ENCODE measurements at regions not wholly inside any gene's neighbourhood (a gene's known extent, or its start where the extent isn't known, plus 50 kb on each side); places are given as distances from the start of the nearest gene placed in this dataset.

DNA sequence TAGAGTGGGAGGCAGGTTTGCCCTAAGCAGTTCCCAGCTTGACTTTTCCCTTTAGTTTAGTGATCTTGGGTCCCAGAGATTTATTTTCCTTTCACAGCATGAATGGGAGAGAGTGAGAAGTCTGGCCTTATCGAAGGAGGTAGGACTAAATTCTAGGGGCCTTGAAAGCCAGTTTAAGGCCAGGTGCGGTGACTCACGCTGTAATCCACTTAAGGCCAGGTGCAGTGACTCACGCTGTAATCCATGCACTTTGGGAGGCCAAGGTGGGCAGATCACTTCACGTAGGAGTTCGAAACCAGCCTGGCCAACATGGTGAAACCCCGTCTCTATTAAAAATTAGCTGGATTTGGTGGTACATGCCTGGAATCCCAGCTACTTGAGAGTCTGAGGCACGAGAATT lies 392.2 kb downstream of the ACTR3B start:
- BruUV-seq (replicated peaks): no TSS peak
- FAIRE-seq: no peak
- ChIA-PET CTCF (ENCODE audit: low intra/inter-chr PET ratio, low total read pairs) (no interaction called here), POLR2A (no interaction called here)
- H3K27ac ChIP-seq (ENCODE audit: extremely low read length, insufficient read depth, low read length): no peak overlapping the region
- H2AFZ ChIP-seq (ENCODE audit: low read length): no peak overlapping the region
- ATAC-seq: no peak
- no peaks in the 10 kb centered on the region for H3K36me3 ChIP-seq (replicated peaks in 1 of 2; ENCODE audit: control insufficient read depth in 1 of 2, insufficient read depth in 2 of 2, low read length in 2 of 2)
- H3K79me2 ChIP-seq (ENCODE audit: insufficient read depth, low read length): no peaks in the 10 kb centered on the region
- no peak overlapping the region for H3K9ac ChIP-seq (ENCODE audit: insufficient read depth, low read depth, low read length)
- no peaks in the 10 kb centered on the region for H3K9me3 ChIP-seq (ENCODE audit: low read length)
- in situ Hi-C loops (cut with HindIII; ENCODE audit: extremely low pct_ligation_motif_present, low pct_unique_long_range_greater_than_20kb) (no loop called here), intact Hi-C loops (cut with micrococcal nuclease; ENCODE audit: unreplicated experiment) (no loop called here)
- H3K4me2 ChIP-seq (ENCODE audit: low read depth, low read length): no peak overlapping the region
- H4K20me1 ChIP-seq (ENCODE audit: insufficient read depth, low read length): no peaks in the 10 kb centered on the region
- whole genome bisulfite sequencing (ENCODE audit: low lambda C conversion rate): 16% methylated on average over 8 of the region's 8 CpGs
- H3K4me1 ChIP-seq (ENCODE audit: insufficient read depth, low read length): no peaks in the 10 kb centered on the region
- no peak for DNase-seq (ENCODE audit: low spot score)
- H3K4me3 ChIP-seq (replicated peaks in 1 of 3; ENCODE audit: insufficient read depth in 1 of 3, low read depth in 2 of 3, low read length in 3 of 3): no peak overlapping the region
- no peaks in the 10 kb centered on the region for H3K27me3 ChIP-seq (ENCODE audit: control insufficient read depth in 1 of 2, insufficient read depth in 2 of 2, low read length in 2 of 2)
- TF ChIP-seq YEATS2 (CRISPR knock-in tag; IDR thresholded peaks at IDR 0.05; ENCODE audit: borderline replicate concordance) (no peak), DR1 (CRISPR knock-in tag; IDR thresholded peaks at IDR 0.05) (no peak), RFX3 (CRISPR knock-in tag; IDR thresholded peaks at IDR 0.05) (no peak), FOXO4 (CRISPR knock-in tag; conservative IDR thresholded peaks at IDR 0.05) (no peak), YY1 (IDR thresholded peaks at IDR 0.05; ENCODE audit: insufficient read depth, insufficient replicate concordance, low read depth, low read length) (no peak), ZNF496 (CRISPR knock-in tag; IDR thresholded peaks at IDR 0.05; ENCODE audit: insufficient replicate concordance) (no peak), SKI (IDR thresholded peaks at IDR 0.05; ENCODE audit: partially characterized antibody) (no peak), ARID2 (CRISPR knock-in tag; IDR thresholded peaks at IDR 0.05; ENCODE audit: borderline replicate concordance) (no peak), ZNF296 (CRISPR knock-in tag; conservative IDR thresholded peaks at IDR 0.05) (no peak)
- TF ChIP-seq, protein P1, sequence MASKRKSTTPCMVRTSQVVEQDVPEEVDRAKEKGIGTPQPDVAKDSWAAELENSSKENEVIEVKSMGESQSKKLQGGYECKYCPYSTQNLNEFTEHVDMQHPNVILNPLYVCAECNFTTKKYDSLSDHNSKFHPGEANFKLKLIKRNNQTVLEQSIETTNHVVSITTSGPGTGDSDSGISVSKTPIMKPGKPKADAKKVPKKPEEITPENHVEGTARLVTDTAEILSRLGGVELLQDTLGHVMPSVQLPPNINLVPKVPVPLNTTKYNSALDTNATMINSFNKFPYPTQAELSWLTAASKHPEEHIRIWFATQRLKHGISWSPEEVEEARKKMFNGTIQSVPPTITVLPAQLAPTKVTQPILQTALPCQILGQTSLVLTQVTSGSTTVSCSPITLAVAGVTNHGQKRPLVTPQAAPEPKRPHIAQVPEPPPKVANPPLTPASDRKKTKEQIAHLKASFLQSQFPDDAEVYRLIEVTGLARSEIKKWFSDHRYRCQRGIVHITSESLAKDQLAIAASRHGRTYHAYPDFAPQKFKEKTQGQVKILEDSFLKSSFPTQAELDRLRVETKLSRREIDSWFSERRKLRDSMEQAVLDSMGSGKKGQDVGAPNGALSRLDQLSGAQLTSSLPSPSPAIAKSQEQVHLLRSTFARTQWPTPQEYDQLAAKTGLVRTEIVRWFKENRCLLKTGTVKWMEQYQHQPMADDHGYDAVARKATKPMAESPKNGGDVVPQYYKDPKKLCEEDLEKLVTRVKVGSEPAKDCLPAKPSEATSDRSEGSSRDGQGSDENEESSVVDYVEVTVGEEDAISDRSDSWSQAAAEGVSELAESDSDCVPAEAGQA (IDR thresholded peaks at IDR 0.05; ENCODE audit: low read depth): no peak
- TF ChIP-seq, protein P1 (CRISPR knock-in tag; IDR thresholded peaks at IDR 0.05; ENCODE audit: borderline replicate concordance): no peak
- TF ChIP-seq, protein P2, sequence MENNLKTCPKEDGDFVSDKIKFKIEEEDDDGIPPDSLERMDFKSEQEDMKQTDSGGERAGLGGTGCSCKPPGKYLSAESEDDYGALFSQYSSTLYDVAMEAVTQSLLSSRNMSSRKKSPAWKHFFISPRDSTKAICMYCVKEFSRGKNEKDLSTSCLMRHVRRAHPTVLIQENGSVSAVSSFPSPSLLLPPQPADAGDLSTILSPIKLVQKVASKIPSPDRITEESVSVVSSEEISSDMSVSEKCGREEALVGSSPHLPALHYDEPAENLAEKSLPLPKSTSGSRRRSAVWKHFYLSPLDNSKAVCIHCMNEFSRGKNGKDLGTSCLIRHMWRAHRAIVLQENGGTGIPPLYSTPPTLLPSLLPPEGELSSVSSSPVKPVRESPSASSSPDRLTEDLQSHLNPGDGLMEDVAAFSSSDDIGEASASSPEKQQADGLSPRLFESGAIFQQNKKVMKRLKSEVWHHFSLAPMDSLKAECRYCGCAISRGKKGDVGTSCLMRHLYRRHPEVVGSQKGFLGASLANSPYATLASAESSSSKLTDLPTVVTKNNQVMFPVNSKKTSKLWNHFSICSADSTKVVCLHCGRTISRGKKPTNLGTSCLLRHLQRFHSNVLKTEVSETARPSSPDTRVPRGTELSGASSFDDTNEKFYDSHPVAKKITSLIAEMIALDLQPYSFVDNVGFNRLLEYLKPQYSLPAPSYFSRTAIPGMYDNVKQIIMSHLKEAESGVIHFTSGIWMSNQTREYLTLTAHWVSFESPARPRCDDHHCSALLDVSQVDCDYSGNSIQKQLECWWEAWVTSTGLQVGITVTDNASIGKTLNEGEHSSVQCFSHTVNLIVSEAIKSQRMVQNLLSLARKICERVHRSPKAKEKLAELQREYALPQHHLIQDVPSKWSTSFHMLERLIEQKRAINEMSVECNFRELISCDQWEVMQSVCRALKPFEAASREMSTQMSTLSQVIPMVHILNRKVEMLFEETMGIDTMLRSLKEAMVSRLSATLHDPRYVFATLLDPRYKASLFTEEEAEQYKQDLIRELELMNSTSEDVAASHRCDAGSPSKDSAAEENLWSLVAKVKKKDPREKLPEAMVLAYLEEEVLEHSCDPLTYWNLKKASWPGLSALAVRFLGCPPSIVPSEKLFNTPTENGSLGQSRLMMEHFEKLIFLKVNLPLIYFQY (CRISPR knock-in tag; IDR thresholded peaks at IDR 0.05; ENCODE audit: borderline replicate concordance): no peak
- TF ChIP-seq, protein P3, sequence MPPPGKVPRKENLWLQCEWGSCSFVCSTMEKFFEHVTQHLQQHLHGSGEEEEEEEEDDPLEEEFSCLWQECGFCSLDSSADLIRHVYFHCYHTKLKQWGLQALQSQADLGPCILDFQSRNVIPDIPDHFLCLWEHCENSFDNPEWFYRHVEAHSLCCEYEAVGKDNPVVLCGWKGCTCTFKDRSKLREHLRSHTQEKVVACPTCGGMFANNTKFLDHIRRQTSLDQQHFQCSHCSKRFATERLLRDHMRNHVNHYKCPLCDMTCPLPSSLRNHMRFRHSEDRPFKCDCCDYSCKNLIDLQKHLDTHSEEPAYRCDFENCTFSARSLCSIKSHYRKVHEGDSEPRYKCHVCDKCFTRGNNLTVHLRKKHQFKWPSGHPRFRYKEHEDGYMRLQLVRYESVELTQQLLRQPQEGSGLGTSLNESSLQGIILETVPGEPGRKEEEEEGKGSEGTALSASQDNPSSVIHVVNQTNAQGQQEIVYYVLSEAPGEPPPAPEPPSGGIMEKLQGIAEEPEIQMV (CRISPR knock-in tag; IDR thresholded peaks at IDR 0.05; ENCODE audit: low read depth): no peak
